ENCODE measurements at regions not wholly inside any gene's neighbourhood (a gene's known extent, or its start where the extent isn't known, plus 50 kb on each side); places are given as distances from the start of the nearest gene placed in this dataset.

DNA sequence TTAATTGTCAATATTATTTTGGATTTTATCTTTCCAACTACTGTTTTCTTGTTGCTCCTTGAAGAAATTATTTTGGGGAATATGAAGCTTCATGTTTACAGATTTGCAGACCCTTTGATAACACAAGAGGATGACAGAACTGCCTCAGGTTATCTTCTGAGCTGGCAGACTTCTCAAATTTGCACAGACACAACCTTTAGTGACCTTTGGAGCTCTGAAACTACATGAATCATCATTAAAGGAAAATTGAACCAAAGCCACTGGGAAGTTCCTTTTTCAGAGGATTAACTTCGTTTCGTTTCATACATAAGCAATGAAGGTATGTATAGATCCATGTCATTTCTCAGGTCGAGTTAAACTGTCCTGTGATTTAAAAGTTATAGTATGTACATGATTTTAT lies 85.9 kb downstream of the FBXO5 start:
- in situ Hi-C loops (cut with MboI) (no loop called here), intact Hi-C loops (cut with micrococcal nuclease; ENCODE audit: unreplicated experiment) (loop anchor here (5.0 kb wide), 1 partner anchor 150 kb away; no protein-coding TSS in a partner anchor)
- Histone ChIP-seq H3K36me3 (ENCODE audit: control insufficient read depth in 2 of 2, insufficient read depth in 2 of 2, low read length in 1 of 2) (no peaks in the 10 kb centered on the region), H3K79me2 (ENCODE audit: control insufficient read depth, insufficient read depth, low read length) (no peaks in the 10 kb centered on the region), H3K4me3 (no peak overlapping the region), H4K20me1 (ENCODE audit: control insufficient read depth, insufficient read depth) (no peaks in the 10 kb centered on the region; the same call in 1 of the 2 replicates), H3K4me1 (ENCODE audit: control insufficient read depth, insufficient read depth, low read length) (no peaks in the 10 kb centered on the region), H3K4me2 (ENCODE audit: control insufficient read depth, insufficient read depth) (no peak overlapping the region), H3K9me3 (replicated peaks; ENCODE audit: control insufficient read depth, insufficient read depth, low read length) (no peaks in the 10 kb centered on the region), H3K27ac (ENCODE audit: control insufficient read depth, insufficient read depth) (no peak overlapping the region), H2AFZ (ENCODE audit: control insufficient read depth, low read depth, low read length) (no peak overlapping the region), H3K9ac (ENCODE audit: control insufficient read depth, insufficient read depth, low read length) (no peak overlapping the region), H3K27me3 (replicated peaks in 1 of 2; ENCODE audit: control insufficient read depth in 2 of 2, insufficient read depth in 2 of 2, low read length in 1 of 2) (no peaks in the 10 kb centered on the region)
- SMC1A ChIA-PET (ENCODE audit: uncharacterized antibody, unreplicated experiment): interaction anchor here (0.6 to 1.3 kb wide), 5 partner anchors 10 to 81 kb away, joined by 3 to 7 read pairs (median 3); no protein-coding TSS in a partner anchor
- 0% methylated on average over 3 of the region's 3 CpGs for WGBS (ENCODE audit: insufficient coverage, insufficient replicate concordance, low lambda C conversion rate, missing lambda C conversion rate)
- FAIRE-seq (no peak), ATAC-seq (no peak), DNase-seq (ENCODE audit: low read depth, low spot score) (no peak)
- CTCF ChIA-PET: interaction anchor here (0.6 to 3.7 kb wide), 9 partner anchors 9 to 309 kb away, joined by 3 to 25 read pairs (median 3); no protein-coding TSS in a partner anchor
- no TSS peak for BruUV-seq (replicated peaks)
- RAD21 ChIA-PET (ENCODE audit: unreplicated experiment): interaction anchor here (1.5 kb wide), 2 partner anchors 24 to 149 kb away, joined by 3 to 5 read pairs; no protein-coding TSS in a partner anchor
- POLR2A ChIA-PET: no interaction called here
- TF ChIP-seq RAD51 (IDR thresholded peaks at IDR 0.05): no peak
- TF ChIP-seq CBX5 (IDR thresholded peaks at IDR 0.05; ENCODE audit: low read depth): no peak
- TF ChIP-seq RFX5 (IDR thresholded peaks at IDR 0.05; ENCODE audit: low read depth, low read length): no peak
- TF ChIP-seq, protein P1, sequence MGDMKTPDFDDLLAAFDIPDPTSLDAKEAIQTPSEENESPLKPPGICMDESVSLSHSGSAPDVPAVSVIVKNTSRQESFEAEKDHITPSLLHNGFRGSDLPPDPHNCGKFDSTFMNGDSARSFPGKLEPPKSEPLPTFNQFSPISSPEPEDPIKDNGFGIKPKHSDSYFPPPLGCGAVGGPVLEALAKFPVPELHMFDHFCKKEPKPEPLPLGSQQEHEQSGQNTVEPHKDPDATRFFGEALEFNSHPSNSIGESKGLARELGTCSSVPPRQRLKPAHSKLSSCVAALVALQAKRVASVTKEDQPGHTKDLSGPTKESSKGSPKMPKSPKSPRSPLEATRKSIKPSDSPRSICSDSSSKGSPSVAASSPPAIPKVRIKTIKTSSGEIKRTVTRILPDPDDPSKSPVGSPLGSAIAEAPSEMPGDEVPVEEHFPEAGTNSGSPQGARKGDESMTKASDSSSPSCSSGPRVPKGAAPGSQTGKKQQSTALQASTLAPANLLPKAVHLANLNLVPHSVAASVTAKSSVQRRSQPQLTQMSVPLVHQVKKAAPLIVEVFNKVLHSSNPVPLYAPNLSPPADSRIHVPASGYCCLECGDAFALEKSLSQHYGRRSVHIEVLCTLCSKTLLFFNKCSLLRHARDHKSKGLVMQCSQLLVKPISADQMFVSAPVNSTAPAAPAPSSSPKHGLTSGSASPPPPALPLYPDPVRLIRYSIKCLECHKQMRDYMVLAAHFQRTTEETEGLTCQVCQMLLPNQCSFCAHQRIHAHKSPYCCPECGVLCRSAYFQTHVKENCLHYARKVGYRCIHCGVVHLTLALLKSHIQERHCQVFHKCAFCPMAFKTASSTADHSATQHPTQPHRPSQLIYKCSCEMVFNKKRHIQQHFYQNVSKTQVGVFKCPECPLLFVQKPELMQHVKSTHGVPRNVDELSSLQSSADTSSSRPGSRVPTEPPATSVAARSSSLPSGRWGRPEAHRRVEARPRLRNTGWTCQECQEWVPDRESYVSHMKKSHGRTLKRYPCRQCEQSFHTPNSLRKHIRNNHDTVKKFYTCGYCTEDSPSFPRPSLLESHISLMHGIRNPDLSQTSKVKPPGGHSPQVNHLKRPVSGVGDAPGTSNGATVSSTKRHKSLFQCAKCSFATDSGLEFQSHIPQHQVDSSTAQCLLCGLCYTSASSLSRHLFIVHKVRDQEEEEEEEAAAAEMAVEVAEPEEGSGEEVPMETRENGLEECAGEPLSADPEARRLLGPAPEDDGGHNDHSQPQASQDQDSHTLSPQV (IDR thresholded peaks at IDR 0.05): no peak
- TF ChIP-seq BMI1 (IDR thresholded peaks at IDR 0.05; ENCODE audit: borderline replicate concordance): no peak
- no peak for TF ChIP-seq SMAD1 (IDR thresholded peaks at IDR 0.05; ENCODE audit: low read depth, partially characterized antibody)
- TF ChIP-seq, protein P2, sequence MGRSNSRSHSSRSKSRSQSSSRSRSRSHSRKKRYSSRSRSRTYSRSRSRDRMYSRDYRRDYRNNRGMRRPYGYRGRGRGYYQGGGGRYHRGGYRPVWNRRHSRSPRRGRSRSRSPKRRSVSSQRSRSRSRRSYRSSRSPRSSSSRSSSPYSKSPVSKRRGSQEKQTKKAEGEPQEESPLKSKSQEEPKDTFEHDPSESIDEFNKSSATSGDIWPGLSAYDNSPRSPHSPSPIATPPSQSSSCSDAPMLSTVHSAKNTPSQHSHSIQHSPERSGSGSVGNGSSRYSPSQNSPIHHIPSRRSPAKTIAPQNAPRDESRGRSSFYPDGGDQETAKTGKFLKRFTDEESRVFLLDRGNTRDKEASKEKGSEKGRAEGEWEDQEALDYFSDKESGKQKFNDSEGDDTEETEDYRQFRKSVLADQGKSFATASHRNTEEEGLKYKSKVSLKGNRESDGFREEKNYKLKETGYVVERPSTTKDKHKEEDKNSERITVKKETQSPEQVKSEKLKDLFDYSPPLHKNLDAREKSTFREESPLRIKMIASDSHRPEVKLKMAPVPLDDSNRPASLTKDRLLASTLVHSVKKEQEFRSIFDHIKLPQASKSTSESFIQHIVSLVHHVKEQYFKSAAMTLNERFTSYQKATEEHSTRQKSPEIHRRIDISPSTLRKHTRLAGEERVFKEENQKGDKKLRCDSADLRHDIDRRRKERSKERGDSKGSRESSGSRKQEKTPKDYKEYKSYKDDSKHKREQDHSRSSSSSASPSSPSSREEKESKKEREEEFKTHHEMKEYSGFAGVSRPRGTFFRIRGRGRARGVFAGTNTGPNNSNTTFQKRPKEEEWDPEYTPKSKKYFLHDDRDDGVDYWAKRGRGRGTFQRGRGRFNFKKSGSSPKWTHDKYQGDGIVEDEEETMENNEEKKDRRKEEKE (IDR thresholded peaks at IDR 0.05): no peak
- TF ChIP-seq ZZZ3 (IDR thresholded peaks at IDR 0.05; ENCODE audit: control insufficient read depth, insufficient read length, low read depth): no peak
- TF ChIP-seq, protein P3, sequence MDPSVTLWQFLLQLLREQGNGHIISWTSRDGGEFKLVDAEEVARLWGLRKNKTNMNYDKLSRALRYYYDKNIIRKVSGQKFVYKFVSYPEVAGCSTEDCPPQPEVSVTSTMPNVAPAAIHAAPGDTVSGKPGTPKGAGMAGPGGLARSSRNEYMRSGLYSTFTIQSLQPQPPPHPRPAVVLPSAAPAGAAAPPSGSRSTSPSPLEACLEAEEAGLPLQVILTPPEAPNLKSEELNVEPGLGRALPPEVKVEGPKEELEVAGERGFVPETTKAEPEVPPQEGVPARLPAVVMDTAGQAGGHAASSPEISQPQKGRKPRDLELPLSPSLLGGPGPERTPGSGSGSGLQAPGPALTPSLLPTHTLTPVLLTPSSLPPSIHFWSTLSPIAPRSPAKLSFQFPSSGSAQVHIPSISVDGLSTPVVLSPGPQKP (IDR thresholded peaks at IDR 0.05; ENCODE audit: low read depth, low read length): no peak
- no peak for TF ChIP-seq POU2F2 (IDR thresholded peaks at IDR 0.05; ENCODE audit: borderline replicate concordance, low read depth, low read length)
- TF ChIP-seq BACH1 (IDR thresholded peaks at IDR 0.05; ENCODE audit: borderline replicate concordance): no peak
- TF ChIP-seq, protein P4, sequence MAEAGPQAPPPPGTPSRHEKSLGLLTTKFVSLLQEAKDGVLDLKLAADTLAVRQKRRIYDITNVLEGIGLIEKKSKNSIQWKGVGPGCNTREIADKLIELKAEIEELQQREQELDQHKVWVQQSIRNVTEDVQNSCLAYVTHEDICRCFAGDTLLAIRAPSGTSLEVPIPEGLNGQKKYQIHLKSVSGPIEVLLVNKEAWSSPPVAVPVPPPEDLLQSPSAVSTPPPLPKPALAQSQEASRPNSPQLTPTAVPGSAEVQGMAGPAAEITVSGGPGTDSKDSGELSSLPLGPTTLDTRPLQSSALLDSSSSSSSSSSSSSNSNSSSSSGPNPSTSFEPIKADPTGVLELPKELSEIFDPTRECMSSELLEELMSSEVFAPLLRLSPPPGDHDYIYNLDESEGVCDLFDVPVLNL (IDR thresholded peaks at IDR 0.05; ENCODE audit: low read depth, low read length): no peak
- TF ChIP-seq NRF1 (conservative IDR thresholded peaks at IDR 0.05; ENCODE audit: low read depth, low read length): no peak
- no peak for TF ChIP-seq BHLHE40 (IDR thresholded peaks at IDR 0.05; ENCODE audit: borderline replicate concordance in 1 of 2, low read depth in 2 of 2, low read length in 1 of 2)
